GM19452 (cell line): ENCODE measurements at regions not wholly inside any gene's neighbourhood (a gene's known extent, or its start where the extent isn't known, plus 50 kb on each side); places are given as distances from the start of the nearest gene placed in this dataset.

Experiments
- ATAC-seq: cut with Tn5 transposase; IDR thresholded peaks from one replicate; pipeline ENCODE4 v1.9.1; 2021; ENCODE audit not compliant: unreplicated experiment

- no peak for ATAC-seq
Measured at GRCh38 chr12:13769966-13770365, 211.4 kb downstream of the GRIN2B start.

- no peak for ATAC-seq
Measured at GRCh38 chr12:13769273-13769672, 212.1 kb downstream of the GRIN2B start.

GRCh38 chr12:13764748-13765147 is 216.7 kb downstream of the GRIN2B start:
- no peak for ATAC-seq

- no peak for ATAC-seq
Measured at GRCh38 chr12:13749389-13749788, 232.0 kb downstream of the GRIN2B start.

- ATAC-seq, result no peak
Measured at GRCh38 chr12:13745111-13745860, 236.1 kb downstream of the GRIN2B start.

GRCh38 chr12:13744561-13744960 is 236.8 kb downstream of the GRIN2B start:
- ATAC-seq, result no peak

- ATAC-seq, result no peak
Measured at GRCh38 chr12:13740149-13740545, 241.3 kb downstream of the GRIN2B start.

DNA sequence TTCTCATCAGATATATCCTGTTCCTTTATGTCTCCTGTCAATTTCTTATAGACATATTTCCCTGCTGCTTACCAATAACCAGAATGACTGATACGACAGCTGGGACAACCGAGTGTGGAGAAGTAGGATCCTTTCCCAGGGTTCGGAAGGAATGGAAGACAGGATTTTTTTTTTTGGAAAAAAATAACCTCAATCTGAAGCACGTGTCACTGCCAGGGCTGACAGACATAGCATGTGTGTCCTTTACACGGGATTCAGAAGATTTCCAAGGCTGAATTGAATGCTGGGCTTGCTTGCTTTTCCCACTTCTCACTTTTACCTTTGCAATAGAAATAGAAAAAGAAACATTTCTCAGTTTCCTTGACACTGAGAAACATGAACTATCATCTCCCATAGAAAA is 245.7 kb downstream of the GRIN2B start:
- ATAC-seq, result no peak

DNA sequence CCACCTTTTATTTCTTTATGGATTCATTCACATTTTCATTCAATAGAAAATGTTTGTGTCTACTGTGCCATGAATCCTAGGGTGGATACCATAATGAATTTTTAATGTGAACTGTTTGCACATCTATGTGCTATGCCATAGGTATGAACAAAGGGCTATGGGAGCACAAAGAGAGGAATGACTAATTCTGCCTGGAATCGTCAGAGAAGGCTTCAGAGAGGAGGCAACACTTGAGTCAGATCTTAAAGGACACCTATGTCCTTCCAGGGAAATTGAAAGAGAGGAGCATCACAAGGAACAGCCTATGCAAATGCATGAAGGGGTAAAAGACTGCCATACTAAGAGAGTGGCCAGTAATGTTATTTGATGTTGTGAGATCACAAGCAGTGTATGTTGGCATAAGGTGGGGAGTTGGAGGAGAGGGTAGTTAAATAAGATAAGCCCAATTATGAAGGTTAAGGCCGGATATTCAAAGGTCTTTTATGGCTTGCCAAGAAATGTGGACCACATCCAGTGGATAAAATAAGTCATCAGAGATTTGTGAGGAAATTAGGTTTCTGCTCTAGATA is 246.7 kb downstream of the GRIN2B start:
- ATAC-seq, result no peak

DNA sequence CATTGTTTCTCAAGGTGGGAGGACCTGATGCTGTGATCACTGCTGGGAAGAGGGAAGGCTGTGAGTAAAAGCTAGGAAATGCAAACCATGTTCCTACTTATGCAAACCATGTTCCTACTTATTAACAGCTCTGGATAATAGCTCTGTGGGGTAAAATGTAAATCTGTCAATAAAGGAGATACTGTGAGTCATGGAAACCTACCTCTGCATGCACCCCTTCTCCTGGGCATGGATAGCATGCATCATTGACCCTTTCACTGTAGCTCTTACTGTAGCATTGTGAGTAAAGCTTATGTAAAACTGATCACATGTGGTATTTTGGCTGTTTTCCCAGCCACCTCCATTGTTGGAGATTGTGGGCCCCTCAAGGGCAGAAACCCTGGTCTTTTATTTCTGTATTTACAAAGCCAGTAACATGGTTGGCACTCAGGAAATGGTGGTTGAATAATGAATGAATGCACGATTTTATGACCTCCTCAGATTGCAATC is 253.7 kb downstream of the GRIN2B start:
- no peak for ATAC-seq

DNA sequence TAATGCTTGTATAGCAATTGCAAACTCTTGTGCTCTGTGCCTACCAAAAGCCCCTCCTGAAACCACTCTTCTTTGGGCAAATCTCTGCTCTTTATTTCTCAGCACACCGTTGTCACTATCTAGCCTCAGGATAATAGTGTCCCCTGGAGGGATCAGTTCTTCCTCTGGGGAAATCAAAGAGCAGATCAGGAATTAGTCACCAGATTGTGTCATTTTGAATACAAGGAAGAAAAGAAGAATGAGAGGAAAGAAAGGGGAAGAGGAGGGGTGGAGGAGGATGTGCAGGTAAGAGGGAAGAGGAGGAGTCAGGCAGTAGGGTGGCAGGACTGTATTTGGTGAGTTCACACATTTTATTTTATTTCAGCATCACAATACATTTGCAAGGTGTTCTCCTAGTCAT is 256.4 kb downstream of the GRIN2B start:
- no peak for ATAC-seq

DNA sequence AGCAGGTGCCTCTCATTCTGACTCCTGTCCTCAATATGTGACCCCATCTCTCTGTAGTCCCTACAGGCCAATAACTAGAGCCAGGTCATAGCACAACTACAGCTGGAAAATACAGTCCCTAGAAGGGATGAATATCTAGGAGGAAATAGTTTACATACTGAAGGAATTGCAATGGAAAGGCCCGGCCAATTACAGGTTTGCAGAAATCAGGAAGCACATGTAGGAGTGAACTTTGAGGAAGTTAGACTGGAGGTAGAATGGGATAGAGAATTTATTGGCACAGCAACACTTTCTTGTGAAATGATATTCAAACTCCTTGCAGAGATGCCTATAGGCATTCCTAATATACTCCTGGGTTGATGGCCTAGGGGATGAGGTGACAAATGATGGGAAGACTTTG is 257.3 kb downstream of the GRIN2B start:
- ATAC-seq, result no peak

GRCh38 chr12:13719986-13720385 is 261.4 kb downstream of the GRIN2B start:
- ATAC-seq, result no peak

DNA sequence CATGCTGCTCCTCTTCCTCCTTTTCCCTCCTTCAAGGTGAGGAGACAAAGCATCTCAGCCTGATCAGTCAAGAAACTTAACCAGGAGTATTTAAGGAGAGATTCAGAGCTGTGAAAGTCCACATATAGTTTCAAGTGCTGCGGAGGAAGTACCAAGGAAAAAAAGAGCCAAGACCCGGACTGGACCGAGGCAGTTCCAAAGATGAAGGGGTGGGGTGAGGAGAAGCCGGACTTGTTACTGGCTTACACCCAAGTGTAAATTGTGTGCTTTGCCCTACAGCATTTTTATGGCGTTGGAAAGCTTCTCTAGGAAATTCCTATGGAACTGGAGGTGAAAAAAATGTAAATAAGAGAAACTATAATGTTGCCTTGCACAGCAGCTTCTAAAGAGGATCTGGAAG is 263.1 kb downstream of the GRIN2B start:
- no peak for ATAC-seq

- ATAC-seq, result no peak
Measured at GRCh38 chr12:13716119-13716518, 265.3 kb downstream of the GRIN2B start.

GRCh38 chr12:13713556-13714410 is 267.6 kb downstream of the GRIN2B start:
- ATAC-seq, result no peak

DNA sequence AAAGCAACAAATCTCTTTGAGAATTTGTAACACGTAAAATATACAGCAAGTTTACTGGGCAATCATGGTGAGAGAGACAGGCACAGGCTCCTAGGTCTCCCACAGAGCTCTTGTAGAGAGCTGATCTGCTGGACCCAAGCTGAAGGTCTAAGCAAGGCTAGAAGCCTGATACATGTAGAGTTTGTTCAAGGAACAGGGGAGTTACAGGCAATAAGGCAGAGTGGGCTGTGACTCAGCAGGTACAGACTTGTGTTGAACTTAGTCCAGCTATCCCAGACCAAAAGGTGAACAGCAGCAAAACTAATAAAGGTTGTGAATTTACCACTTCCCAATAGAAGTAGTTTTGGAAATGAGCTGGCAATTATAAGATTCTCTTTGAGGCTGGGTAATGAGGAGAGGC is 273.6 kb downstream of the GRIN2B start:
- no peak for ATAC-seq

GRCh38 chr12:13702381-13702780 is 279.0 kb downstream of the GRIN2B start:
- ATAC-seq, result no peak

- no peak for ATAC-seq
Measured at GRCh38 chr12:13701502-13701901, 279.9 kb downstream of the GRIN2B start.

- no peak for ATAC-seq
Measured at GRCh38 chr12:13697973-13698372, 283.4 kb downstream of the GRIN2B start.

- ATAC-seq, result no peak
Measured at GRCh38 chr12:13695781-13696180, 285.6 kb downstream of the GRIN2B start.

GRCh38 chr12:13692332-13692731 is 289.1 kb downstream of the GRIN2B start:
- ATAC-seq, result no peak
